SK-N-SH (cell line): ENCODE measurements at regions not wholly inside any gene's neighbourhood (a gene's known extent, or its start where the extent isn't known, plus 50 kb on each side); places are given as distances from the start of the nearest gene placed in this dataset.
A peak's percentile ranks its signal among the peaks of the same experiment; 100 is the strongest.

Source experiments
- CTCF ChIA-PET: fragments of 300-600, 350-600 bp; formaldehyde crosslinking; extraction: SDS; loops from one replicate; lab custom pipeline; 2021; lab: Yijun Ruan, JAX
- POLR2A ChIA-PET: fragments of 350-600 bp; sonication (Branson Sonifier 250); formaldehyde crosslinking; extraction: SDS; loops from one replicate; lab custom pipeline; 2020; ENCODE audit warnings: antibody characterized with exemption, inconsistent platforms; lab: Yijun Ruan, JAX
- DNase-seq: peaks from one replicate; pipeline ENCODE4 v3.0.0; 2012
- H2AFZ ChIP-seq: fragments of 200-600 bp; sonication (generic); 2 replicates; pipeline ENCODE4 v1.8.1; 2016; ENCODE audit warnings: antibody characterized with exemption, mild to moderate bottlenecking, low read depth
- H3F3A ChIP-seq: fragments of 200-600 bp; sonication (generic); replicated peaks from 2 replicates; pipeline ENCODE3; 2016; ENCODE audit warnings: antibody characterized with exemption, mild to moderate bottlenecking; ENCODE audit not compliant: insufficient read depth
- H3K27ac ChIP-seq, 2 experiments: fragments of 200-500 bp in 1 of 2; fragments of 200-600 bp in 1 of 2; sonication (Bioruptor generic) in 1 of 2; sonication (generic), shearing (Covaris generic) in 1 of 2; 2 replicates each; pipeline versions ENCODE4 v1.5.1 to v1.6.1; 2014 to 2016; ENCODE audit warnings: low read depth in 2 of 2, inconsistent platforms in 1 of 2, low read length in 1 of 2, mild to moderate bottlenecking in 1 of 2, mixed read lengths in 1 of 2
- H3K27me3 ChIP-seq: fragments of 200-600 bp; sonication (generic), shearing (Covaris generic); 2 replicates; pipeline ENCODE4 v1.6.1; 2016; ENCODE audit warnings: mixed run types; ENCODE audit not compliant: insufficient read depth
- H3K36me3 ChIP-seq, 2 experiments: fragments of 200-500 bp in 1 of 2; fragments of 200-600 bp in 1 of 2; sonication (Bioruptor generic) in 1 of 2; sonication (generic) in 1 of 2; replicated peaks in 1 of 2; 2 replicates each; pipeline versions ENCODE3 to v1.5.1; 2014 to 2016; ENCODE audit warnings: low read length in 1 of 2, mild to moderate bottlenecking in 1 of 2; ENCODE audit not compliant: insufficient read depth in 2 of 2, control insufficient read depth in 1 of 2
- H3K4me1 ChIP-seq, 2 experiments: fragments of 200-500 bp in 1 of 2; fragments of 200-600 bp in 1 of 2; sonication (Bioruptor generic) in 1 of 2; sonication (generic), shearing (Covaris generic) in 1 of 2; 2 replicates each; pipeline versions ENCODE4 v1.5.1 to v1.6.1; 2014 to 2016; ENCODE audit warnings: low read depth in 1 of 2, low read length in 1 of 2, mixed run types in 1 of 2; ENCODE audit not compliant: insufficient read depth in 2 of 2, control insufficient read depth in 1 of 2
- H3K4me2 ChIP-seq: fragments of 200-600 bp; sonication (generic), shearing (Covaris generic); 2 replicates; pipeline ENCODE4 v1.6.1; 2017; ENCODE audit warnings: mixed run types
- H3K4me3 ChIP-seq, 2 experiments: fragments of 200-500 bp in 1 of 2; fragments of 200-600 bp in 1 of 2; sonication (Bioruptor generic) in 1 of 2; sonication (generic), shearing (Covaris generic) in 1 of 2; 2 replicates each; pipeline versions ENCODE4 v1.5.1 to v1.8.1; 2014 to 2016; ENCODE audit warnings: low read depth in 2 of 2, inconsistent platforms in 1 of 2, low read length in 1 of 2, mild to moderate bottlenecking in 1 of 2, mixed read lengths in 1 of 2, moderate library complexity in 1 of 2
- H3K79me2 ChIP-seq: fragments of 200-600 bp; sonication (generic); 2 replicates; pipeline ENCODE4 v1.8.1; 2017; ENCODE audit warnings: mild to moderate bottlenecking; ENCODE audit not compliant: insufficient read depth
- H3K9ac ChIP-seq: fragments of 200-600 bp; sonication (generic); 2 replicates; pipeline ENCODE4 v1.6.1; 2017; ENCODE audit warnings: mixed run types
- H3K9me2 ChIP-seq: fragments of 200-600 bp; sonication (generic); 2 replicates; pipeline ENCODE4 v1.6.1; 2017; ENCODE audit warnings: mixed run types
- H3K9me3 ChIP-seq: fragments of 200-600 bp; sonication (generic); 2 replicates; pipeline ENCODE4 v1.6.1; 2017; ENCODE audit warnings: mixed run types, mild to moderate bottlenecking, moderate library complexity
- H4K20me1 ChIP-seq: fragments of 200-600 bp; sonication (generic); 2 replicates; pipeline ENCODE4 v1.6.1; 2017; ENCODE audit warnings: mild to moderate bottlenecking, mixed run types; ENCODE audit not compliant: insufficient read depth
- EZH2phosphoT487 ChIP-seq: fragments of 200-600 bp; sonication (generic); IDR thresholded peaks from 2 replicates; pipeline ENCODE4 v1.6.1; 2017; ENCODE audit warnings: low read depth, mixed run types, mild to moderate bottlenecking, antibody characterized with exemption, moderate library complexity, borderline replicate concordance
- FOSL2 ChIP-seq: IDR thresholded peaks from 2 replicates; pipeline ENCODE4 v1.4.0; 2012; ENCODE audit warnings: low read depth, mild to moderate bottlenecking, moderate library complexity, borderline replicate concordance
- FOXJ3 ChIP-seq: sonication (generic); formaldehyde crosslinking; IDR thresholded peaks from 2 replicates; pipeline ENCODE4 v1.5.1; 2020; ENCODE audit warnings: mild to moderate bottlenecking, missing genetic modification reagents
- FOXM1 ChIP-seq: IDR thresholded peaks from 2 replicates; pipeline ENCODE4 v1.4.0; 2012; ENCODE audit warnings: low read depth, mild to moderate bottlenecking
- GABPA ChIP-seq: IDR thresholded peaks from 2 replicates; pipeline ENCODE4 v1.4.0; 2012; ENCODE audit warnings: low read depth, mild to moderate bottlenecking
- GATA2 ChIP-seq: sonication (generic); formaldehyde crosslinking; IDR thresholded peaks from 2 replicates; pipeline ENCODE4 v1.5.0; 2020; ENCODE audit warnings: mild to moderate bottlenecking, missing genetic modification reagents
- JUND ChIP-seq: IDR thresholded peaks from 2 replicates; pipeline ENCODE4 v1.4.0; 2012
- MXI1 ChIP-seq: IDR thresholded peaks from 2 replicates; pipeline ENCODE4 v1.6.1; 2012; ENCODE audit warnings: mild to moderate bottlenecking, low read depth, low read length, improper control_type of control experiment
- NFIC ChIP-seq: IDR thresholded peaks from 2 replicates; pipeline ENCODE4 v1.4.0; 2012; ENCODE audit warnings: borderline replicate concordance
- NRF1 ChIP-seq: IDR thresholded peaks from 2 replicates; pipeline ENCODE4 v1.6.1; 2012; ENCODE audit warnings: low read depth, mild to moderate bottlenecking, low read length
- RFX5 ChIP-seq: IDR thresholded peaks from 2 replicates; pipeline ENCODE4 v1.6.1; 2012; ENCODE audit warnings: mild to moderate bottlenecking, improper control_type of control experiment, low read length
- RXRA ChIP-seq: IDR thresholded peaks from 2 replicates; pipeline ENCODE4 v1.4.0; 2012; ENCODE audit warnings: low read depth, mild to moderate bottlenecking, borderline replicate concordance
- SIN3A ChIP-seq: IDR thresholded peaks from 2 replicates; pipeline ENCODE4 v1.6.1; 2012; ENCODE audit warnings: low read depth, mild to moderate bottlenecking, low read length, moderate library complexity, borderline replicate concordance
- SMC3 ChIP-seq: IDR thresholded peaks from 2 replicates; pipeline ENCODE4 v1.6.1; 2012; ENCODE audit warnings: low read depth, low read length, improper control_type of control experiment
- YY1 ChIP-seq: IDR thresholded peaks from 2 replicates; pipeline ENCODE4 v1.4.0; 2012; ENCODE audit warnings: low read depth, mild to moderate bottlenecking
- WGBS: methylation state at CpG from one replicate; pipeline ENCODE4 v1.1.6; 2017; ENCODE audit warnings: low lambda C conversion rate; 5-methylcytosine and 5-hydroxymethylcytosine counted together
- TF ChIP-seq, protein P1 (sequence below): fragments of 150-350 bp; IDR thresholded peaks from 2 replicates; pipeline ENCODE4 v1.6.1; 2016; ENCODE audit warnings: mild to moderate bottlenecking, low read depth, low read length
- TF ChIP-seq, protein P2 (sequence below): IDR thresholded peaks from 2 replicates; pipeline ENCODE4 v1.4.0; 2012; ENCODE audit warnings: low read depth
- TF ChIP-seq, protein P3 (sequence below): IDR thresholded peaks from 2 replicates; pipeline ENCODE4 v1.4.0; 2012; ENCODE audit warnings: low read depth, borderline replicate concordance
- TF ChIP-seq, protein P4 (sequence below): IDR thresholded peaks from 2 replicates; pipeline ENCODE4; 2012
- TF ChIP-seq, protein P5 (sequence below): fragments of 200-600 bp; sonication (generic); IDR thresholded peaks from 2 replicates; pipeline ENCODE4 v1.6.1; 2017; ENCODE audit warnings: antibody characterized with exemption, mild to moderate bottlenecking, moderate library complexity

DNA sequence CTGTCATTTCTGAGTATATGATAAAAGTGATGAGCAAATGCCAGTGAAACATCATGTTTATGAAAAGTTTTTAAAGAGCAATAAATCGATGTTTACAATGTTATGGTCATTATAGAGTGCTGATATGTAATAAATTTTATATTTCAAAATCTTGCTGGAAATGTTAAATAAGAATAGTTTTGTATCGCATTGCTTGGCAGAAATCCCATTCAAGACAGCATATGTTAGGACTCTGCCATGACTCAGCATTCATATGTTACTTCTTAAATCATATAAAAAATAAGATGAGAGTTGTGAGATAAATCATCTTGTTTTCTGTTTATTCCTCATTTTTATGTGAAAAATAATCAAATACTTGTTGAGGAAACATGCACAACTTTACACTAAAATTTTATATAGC, 949.9 kb upstream of the NRXN1 start:
- Histone ChIP-seq H2AFZ (peak overlapping the region; percentile 44; the same call in 1 of the 2 replicates), H4K20me1 (no peaks in the 10 kb centered on the region), H3K79me2 (no peaks in the 10 kb centered on the region), H3K4me3 (no peak overlapping the region; a peak in 2 of 4 replicates), H3K27me3 (no peaks in the 10 kb centered on the region), H3K9me3 (no peaks in the 10 kb centered on the region), H3K9me2 (no peaks in the 10 kb centered on the region), H3K27ac (peak overlapping the region in 1 of 2 experiments; percentile 17; a peak in 1 of 4 replicates), H3K4me2 (no peak overlapping the region), H3F3A (peaks cover 2% of the 10 kb centered on the region), H3K9ac (no peak overlapping the region), H3K36me3 (no peaks in the 10 kb centered on the region), H3K4me1 (no peaks in the 10 kb centered on the region; a peak in 2 of 4 replicates)
- ChIA-PET POLR2A (no interaction called here), CTCF (no interaction called here)
- DNase-seq, result no peak
- TF ChIP-seq, protein P1, sequence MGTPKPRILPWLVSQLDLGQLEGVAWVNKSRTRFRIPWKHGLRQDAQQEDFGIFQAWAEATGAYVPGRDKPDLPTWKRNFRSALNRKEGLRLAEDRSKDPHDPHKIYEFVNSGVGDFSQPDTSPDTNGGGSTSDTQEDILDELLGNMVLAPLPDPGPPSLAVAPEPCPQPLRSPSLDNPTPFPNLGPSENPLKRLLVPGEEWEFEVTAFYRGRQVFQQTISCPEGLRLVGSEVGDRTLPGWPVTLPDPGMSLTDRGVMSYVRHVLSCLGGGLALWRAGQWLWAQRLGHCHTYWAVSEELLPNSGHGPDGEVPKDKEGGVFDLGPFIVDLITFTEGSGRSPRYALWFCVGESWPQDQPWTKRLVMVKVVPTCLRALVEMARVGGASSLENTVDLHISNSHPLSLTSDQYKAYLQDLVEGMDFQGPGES, result no peak
- TF ChIP-seq MXI1 (no peak), NFIC (peak; percentile 15; the same call in 1 of the 2 replicates), NRF1 (no peak), FOSL2 (no peak), SIN3A (no peak), GATA2 (CRISPR knock-in tag) (no peak)
- TF ChIP-seq, protein P2, sequence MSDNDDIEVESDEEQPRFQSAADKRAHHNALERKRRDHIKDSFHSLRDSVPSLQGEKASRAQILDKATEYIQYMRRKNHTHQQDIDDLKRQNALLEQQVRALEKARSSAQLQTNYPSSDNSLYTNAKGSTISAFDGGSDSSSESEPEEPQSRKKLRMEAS, result no peak
- TF ChIP-seq, protein P3, sequence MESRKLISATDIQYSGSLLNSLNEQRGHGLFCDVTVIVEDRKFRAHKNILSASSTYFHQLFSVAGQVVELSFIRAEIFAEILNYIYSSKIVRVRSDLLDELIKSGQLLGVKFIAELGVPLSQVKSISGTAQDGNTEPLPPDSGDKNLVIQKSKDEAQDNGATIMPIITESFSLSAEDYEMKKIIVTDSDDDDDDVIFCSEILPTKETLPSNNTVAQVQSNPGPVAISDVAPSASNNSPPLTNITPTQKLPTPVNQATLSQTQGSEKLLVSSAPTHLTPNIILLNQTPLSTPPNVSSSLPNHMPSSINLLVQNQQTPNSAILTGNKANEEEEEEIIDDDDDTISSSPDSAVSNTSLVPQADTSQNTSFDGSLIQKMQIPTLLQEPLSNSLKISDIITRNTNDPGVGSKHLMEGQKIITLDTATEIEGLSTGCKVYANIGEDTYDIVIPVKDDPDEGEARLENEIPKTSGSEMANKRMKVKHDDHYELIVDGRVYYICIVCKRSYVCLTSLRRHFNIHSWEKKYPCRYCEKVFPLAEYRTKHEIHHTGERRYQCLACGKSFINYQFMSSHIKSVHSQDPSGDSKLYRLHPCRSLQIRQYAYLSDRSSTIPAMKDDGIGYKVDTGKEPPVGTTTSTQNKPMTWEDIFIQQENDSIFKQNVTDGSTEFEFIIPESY, result no peak
- WGBS, result 26% methylated on average over 2 of the region's 2 CpGs

DNA sequence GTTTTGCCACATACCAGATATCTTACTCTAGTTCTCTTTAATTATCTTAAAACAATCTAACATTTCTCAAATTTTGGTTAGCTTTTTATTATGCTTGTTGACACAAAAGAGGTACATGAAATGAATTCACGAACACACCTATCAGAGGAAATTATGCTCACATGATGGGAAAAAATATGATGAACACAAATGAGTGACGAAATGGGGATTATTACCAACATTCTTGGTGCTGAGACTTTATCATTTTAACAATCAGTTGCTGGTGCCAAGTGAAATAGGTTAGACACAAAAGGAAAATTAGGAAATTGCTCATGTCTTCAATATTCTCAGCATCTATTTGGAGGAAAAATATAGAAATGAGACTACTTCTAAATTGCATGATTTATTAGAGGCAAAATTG, 944.7 kb upstream of the NRXN1 start:
- no peaks in the 10 kb centered on the region for H3K9me3 ChIP-seq
- no peaks in the 10 kb centered on the region for H4K20me1 ChIP-seq
- no peak overlapping the region; the same call in 1 of the 2 replicates for H2AFZ ChIP-seq
- no peaks in the 10 kb centered on the region for H3K9me2 ChIP-seq
- ChIA-PET CTCF (no interaction called here), POLR2A (no interaction called here)
- peak overlapping the region in 1 of 2 experiments; percentile 39; a peak in 2 of 4 replicates for H3K27ac ChIP-seq
- H3K4me1 ChIP-seq, result no peaks in the 10 kb centered on the region; a peak in 2 of 4 replicates
- H3K9ac ChIP-seq, result no peak overlapping the region
- no peaks in the 10 kb centered on the region for H3K36me3 ChIP-seq
- H3K4me2 ChIP-seq, result 0 out of 2 replicates have a peak overlapping the region, but pooled peaks have one; percentile 14
- no peak overlapping the region for H3K4me3 ChIP-seq
- H3F3A ChIP-seq, result peaks cover 8% of the 10 kb centered on the region
- H3K79me2 ChIP-seq, result no peaks in the 10 kb centered on the region
- WGBS, result 4% methylated on average over 2 of the region's 2 CpGs
- no peak for DNase-seq
- TF ChIP-seq MXI1 (no peak), YY1 (no peak), RFX5 (no peak), FOXJ3 (CRISPR knock-in tag) (no peak), FOXM1 (no peak), RXRA (no peak), EZH2phosphoT487 (no peak), JUND (no peak), GABPA (no peak), SMC3 (no peak), GATA2 (CRISPR knock-in tag) (no peak)
- TF ChIP-seq, protein P4, sequence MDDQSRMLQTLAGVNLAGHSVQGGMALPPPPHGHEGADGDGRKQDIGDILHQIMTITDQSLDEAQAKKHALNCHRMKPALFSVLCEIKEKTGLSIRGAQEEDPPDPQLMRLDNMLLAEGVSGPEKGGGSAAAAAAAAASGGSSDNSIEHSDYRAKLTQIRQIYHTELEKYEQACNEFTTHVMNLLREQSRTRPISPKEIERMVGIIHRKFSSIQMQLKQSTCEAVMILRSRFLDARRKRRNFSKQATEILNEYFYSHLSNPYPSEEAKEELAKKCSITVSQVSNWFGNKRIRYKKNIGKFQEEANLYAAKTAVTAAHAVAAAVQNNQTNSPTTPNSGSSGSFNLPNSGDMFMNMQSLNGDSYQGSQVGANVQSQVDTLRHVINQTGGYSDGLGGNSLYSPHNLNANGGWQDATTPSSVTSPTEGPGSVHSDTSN, result no peak
- TF ChIP-seq, protein P1, result no peak
- TF ChIP-seq, protein P5, sequence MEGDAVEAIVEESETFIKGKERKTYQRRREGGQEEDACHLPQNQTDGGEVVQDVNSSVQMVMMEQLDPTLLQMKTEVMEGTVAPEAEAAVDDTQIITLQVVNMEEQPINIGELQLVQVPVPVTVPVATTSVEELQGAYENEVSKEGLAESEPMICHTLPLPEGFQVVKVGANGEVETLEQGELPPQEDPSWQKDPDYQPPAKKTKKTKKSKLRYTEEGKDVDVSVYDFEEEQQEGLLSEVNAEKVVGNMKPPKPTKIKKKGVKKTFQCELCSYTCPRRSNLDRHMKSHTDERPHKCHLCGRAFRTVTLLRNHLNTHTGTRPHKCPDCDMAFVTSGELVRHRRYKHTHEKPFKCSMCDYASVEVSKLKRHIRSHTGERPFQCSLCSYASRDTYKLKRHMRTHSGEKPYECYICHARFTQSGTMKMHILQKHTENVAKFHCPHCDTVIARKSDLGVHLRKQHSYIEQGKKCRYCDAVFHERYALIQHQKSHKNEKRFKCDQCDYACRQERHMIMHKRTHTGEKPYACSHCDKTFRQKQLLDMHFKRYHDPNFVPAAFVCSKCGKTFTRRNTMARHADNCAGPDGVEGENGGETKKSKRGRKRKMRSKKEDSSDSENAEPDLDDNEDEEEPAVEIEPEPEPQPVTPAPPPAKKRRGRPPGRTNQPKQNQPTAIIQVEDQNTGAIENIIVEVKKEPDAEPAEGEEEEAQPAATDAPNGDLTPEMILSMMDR, result no peak
- H3K27me3 ChIP-seq, result no peaks in the 10 kb centered on the region
